HFFc6 (cell line): ENCODE measurements at regions not wholly inside any gene's neighbourhood (a gene's known extent, or its start where the extent isn't known, plus 50 kb on each side); places are given as distances from the start of the nearest gene placed in this dataset.

ENCODE experiments used
- DNase-seq: peaks from one replicate; pipeline ENCODE4 v3.0.0-alpha.2; 2018
- H3K27ac Mint-ChIP-seq: 2 replicates; pipeline ENCODE4 v1.8.0; 2020; ENCODE audit warnings: mild to moderate bottlenecking, mixed read lengths
- H3K27me3 Mint-ChIP-seq: 2 replicates; pipeline ENCODE4 v1.8.0; 2021; ENCODE audit warnings: mild to moderate bottlenecking, moderate library complexity, mixed read lengths; ENCODE audit not compliant: insufficient read depth
- H3K36me3 Mint-ChIP-seq: 2 replicates; pipeline ENCODE4 v1.8.0; 2021; ENCODE audit warnings: low read depth, mixed read lengths
- H3K4me1 Mint-ChIP-seq: 2 replicates; pipeline ENCODE4 v1.8.0; 2020; ENCODE audit warnings: low read depth, mixed read lengths
- H3K4me3 Mint-ChIP-seq: 2 replicates; pipeline ENCODE4 v1.8.0; 2020; ENCODE audit warnings: mild to moderate bottlenecking, moderate library complexity, mixed read lengths
- H3K9me3 Mint-ChIP-seq: 2 replicates; pipeline ENCODE4 v1.8.0; 2020; ENCODE audit warnings: mild to moderate bottlenecking, mixed read lengths
- TF ChIP-seq, protein P1 (sequence below): fragments of 200-600 bp; sonication (generic); IDR thresholded peaks from 2 replicates; pipeline ENCODE4 v1.5.0; 2021; ENCODE audit warnings: antibody characterized with exemption, mild to moderate bottlenecking

DNA sequence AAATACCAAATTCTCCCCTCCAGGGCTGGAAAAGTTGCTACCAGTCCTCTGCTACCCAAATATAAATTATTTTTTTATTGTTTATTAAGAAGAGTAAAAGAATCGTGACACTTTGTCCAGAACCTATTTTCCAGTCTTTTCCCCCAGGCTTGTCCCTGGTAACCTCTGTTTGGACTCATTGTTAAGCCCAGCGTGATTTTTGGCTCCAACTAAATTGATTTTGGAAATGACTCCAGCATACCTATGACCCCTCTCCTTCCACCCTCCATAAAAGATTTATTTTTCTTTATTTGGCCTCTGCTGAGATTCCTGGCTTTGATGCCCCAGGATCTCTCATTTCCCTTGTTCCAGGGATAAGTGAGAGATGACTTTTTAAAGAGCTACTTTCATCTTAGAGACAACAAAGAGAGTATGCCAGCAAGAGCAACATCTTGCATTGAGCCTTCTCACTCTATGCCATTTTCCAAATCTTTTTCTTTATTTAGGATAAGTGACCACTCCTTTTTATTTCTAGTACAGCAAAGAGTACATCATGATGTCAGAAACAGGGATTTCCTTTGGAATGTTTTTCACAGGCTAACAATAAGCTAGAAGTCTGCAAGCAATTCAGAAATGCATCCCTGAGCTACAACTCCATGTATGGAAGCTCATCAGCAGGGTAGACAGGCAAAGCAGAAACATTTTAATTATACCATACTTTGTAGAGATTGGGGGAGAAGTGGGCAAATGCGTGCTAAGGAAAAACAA, 75.8 kb downstream of the DAD1 start:
- Mint-ChIP-seq H3K27ac (no peak overlapping the region), H3K9me3 (no peaks in the 10 kb centered on the region), H3K36me3 (no peaks in the 10 kb centered on the region), H3K4me3 (no peak overlapping the region), H3K27me3 (no peaks in the 10 kb centered on the region; the same call in none of the 2 replicates), H3K4me1 (peaks cover 36% of the 10 kb centered on the region)
- TF ChIP-seq, protein P1, sequence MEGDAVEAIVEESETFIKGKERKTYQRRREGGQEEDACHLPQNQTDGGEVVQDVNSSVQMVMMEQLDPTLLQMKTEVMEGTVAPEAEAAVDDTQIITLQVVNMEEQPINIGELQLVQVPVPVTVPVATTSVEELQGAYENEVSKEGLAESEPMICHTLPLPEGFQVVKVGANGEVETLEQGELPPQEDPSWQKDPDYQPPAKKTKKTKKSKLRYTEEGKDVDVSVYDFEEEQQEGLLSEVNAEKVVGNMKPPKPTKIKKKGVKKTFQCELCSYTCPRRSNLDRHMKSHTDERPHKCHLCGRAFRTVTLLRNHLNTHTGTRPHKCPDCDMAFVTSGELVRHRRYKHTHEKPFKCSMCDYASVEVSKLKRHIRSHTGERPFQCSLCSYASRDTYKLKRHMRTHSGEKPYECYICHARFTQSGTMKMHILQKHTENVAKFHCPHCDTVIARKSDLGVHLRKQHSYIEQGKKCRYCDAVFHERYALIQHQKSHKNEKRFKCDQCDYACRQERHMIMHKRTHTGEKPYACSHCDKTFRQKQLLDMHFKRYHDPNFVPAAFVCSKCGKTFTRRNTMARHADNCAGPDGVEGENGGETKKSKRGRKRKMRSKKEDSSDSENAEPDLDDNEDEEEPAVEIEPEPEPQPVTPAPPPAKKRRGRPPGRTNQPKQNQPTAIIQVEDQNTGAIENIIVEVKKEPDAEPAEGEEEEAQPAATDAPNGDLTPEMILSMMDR, result no peak
- DNase-seq, result no peak

DNA sequence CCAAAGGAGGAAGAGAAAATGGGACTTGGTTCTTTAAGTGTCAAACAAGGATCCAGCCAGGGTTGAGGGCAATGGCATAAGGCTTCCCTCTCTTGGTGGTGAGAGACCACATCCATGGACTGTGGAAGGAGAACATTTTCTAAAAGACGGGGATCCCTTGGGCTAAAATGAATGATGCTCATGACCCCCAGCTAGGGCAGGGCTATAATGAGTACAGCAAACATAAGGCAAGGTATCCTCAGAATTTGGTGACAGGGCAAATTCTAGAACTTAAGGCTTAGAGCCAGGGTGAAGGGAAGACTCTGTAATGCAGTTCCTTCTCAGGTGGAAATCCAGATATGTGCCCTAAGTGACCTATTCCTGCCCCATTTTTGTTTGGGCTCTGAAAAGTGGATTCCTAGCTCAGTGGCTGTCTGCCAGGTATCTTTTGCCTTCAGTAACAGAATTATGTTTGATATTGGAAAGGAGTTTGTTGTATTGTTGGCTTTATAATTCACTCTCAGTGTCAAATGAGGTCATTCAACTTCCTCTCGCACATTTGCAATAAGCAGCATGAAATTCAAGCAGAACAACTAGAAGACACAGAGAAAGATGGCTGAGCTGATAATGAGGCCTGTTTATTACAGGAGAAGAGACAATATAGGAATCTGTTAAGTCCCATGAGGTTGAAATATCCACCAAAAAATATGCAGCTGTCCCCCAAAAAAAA, 76.8 kb downstream of the DAD1 start:
- H3K4me3 Mint-ChIP-seq, result no peak overlapping the region
- H3K4me1 Mint-ChIP-seq, result peaks cover 36% of the 10 kb centered on the region
- H3K27ac Mint-ChIP-seq, result no peak overlapping the region

DNA sequence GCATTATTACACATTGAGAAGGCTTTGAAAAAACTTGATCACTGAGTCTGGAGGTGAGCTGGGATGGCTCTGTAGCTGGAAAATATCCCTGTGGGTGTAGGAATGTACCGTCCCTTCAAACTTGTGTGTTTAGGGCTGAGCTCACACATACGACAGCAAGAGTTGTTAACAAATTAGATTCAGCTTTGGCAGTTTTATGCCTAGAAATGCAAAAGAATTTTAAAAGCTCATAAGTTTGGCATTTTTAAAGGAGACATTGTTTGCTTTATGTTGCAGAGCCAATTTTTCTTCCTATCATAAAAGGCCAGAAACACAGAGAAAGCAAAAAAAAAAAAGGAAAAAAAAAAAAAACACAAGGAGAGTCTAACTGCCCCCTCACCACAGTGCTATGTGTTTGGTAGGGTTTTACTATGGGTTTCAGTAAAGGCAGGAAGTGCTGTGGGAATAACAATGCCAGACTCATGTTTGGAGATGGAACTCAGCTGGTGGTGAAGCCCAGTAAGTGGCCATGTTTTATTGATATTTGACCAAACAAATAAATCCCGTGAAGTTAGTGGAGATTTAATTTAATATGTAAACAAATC, 78.4 kb downstream of the DAD1 start:
- Mint-ChIP-seq H3K27ac (peak overlapping the region; percentile 77), H3K9me3 (no peaks in the 10 kb centered on the region), H3K4me3 (peak overlapping the region; percentile 33; the same call in 1 of the 2 replicates), H3K36me3 (no peaks in the 10 kb centered on the region), H3K27me3 (no peaks in the 10 kb centered on the region; the same call in 1 of the 2 replicates), H3K4me1 (peaks cover 36% of the 10 kb centered on the region)
- TF ChIP-seq, protein P1, result no peak
- peak; percentile 80 for DNase-seq

More for the DNA sequence above, 76.8 kb downstream of the DAD1 start:
- TF ChIP-seq, protein P1, result no peak
- Mint-ChIP-seq H3K36me3 (no peaks in the 10 kb centered on the region), H3K9me3 (no peaks in the 10 kb centered on the region), H3K27me3 (no peaks in the 10 kb centered on the region; the same call in 1 of the 2 replicates)
- no peak for DNase-seq

DNA sequence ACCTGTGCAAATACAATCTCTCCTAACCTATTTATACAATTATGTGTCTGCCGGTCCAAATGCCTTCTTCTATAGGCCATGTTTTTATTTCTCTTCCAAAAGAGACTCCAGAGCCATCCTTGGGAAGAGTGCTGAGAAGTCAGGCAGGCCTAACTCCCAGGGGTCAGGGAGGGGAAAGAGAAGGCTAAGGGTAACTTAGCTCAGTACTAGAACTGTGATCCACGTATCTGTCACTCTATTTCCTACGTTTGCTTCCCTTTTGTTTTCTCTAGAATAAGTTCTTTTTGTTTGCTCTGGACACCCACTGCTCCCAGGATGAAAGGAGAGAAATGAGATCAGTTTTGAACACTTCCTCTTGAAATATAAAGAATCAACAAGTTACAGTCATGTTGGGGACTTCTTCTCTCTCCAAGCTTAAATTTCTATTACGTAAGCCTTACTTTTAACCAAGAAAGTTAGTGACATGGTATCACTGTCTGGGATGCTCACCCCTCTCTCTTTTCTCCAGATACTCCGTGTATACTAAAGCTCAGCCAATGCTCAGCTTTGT, 79.2 kb downstream of the DAD1 start:
- Mint-ChIP-seq H3K27me3 (no peaks in the 10 kb centered on the region; the same call in 1 of the 2 replicates), H3K36me3 (no peaks in the 10 kb centered on the region), H3K4me3 (no peak overlapping the region), H3K27ac (peak overlapping the region; percentile 77), H3K4me1 (peaks cover 36% of the 10 kb centered on the region), H3K9me3 (no peaks in the 10 kb centered on the region)
- TF ChIP-seq, protein P1, result no peak
- no peak for DNase-seq

DNA sequence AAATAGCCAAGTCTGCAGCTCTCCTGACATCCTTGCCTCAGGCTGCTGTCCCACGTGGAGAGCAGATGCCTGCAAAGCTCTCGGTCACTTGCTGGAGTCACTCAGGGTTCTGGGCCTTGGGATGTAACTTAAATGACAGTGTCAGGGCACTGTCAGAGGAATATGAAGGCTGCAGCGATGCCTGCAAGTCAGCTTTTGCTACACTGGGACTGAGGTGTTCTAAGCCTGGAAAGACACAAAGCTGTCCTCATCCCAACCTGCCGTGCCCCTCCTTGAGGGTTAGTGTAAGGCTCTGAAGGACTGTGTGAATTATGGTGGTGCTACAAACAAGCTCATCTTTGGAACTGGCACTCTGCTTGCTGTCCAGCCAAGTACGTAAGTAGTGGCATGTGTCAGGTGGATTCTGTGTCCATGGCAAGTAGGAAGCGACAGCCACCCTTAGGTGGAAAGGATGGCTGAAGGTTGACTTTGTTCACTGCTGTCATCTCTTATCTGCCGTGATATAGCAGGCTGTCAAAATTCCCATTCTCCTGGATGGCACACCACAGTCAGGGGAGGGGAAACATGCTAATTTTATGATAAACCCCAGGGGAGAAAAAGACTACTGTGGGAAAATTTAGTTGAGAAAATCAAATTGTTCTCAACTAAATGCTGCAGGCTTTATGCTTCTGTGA, 79.9 kb downstream of the DAD1 start:
- Mint-ChIP-seq H3K4me3 (no peak overlapping the region), H3K27me3 (no peaks in the 10 kb centered on the region; the same call in 1 of the 2 replicates), H3K27ac (no peak overlapping the region), H3K36me3 (no peaks in the 10 kb centered on the region), H3K4me1 (peaks cover 36% of the 10 kb centered on the region), H3K9me3 (no peaks in the 10 kb centered on the region)
- TF ChIP-seq, protein P1, result no peak
- DNase-seq, result no peak
